ENCODE measurements at regions not wholly inside any gene's neighbourhood (a gene's known extent, or its start where the extent isn't known, plus 50 kb on each side); places are given as distances from the start of the nearest gene placed in this dataset.

DNA sequence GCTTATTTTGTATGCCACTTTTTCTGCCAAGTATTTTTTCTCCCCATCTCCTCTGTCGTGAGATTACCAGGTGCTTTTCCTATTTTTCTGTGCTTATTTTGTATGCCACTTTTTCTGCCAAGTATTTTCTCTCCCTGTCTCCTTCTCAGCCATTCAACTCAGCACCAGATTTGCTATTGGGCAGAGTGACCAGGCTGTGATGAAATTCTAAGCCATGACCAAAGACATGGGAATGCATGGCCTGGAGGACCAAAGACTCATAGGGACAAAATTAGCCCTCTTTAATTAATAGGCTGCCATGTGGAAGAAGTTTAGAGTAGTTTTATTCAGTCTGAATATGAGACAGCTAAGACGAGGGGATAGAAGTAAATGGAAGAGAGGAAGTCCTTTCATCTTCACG is 257.4 kb downstream of the SQOR start (continued):
- TF ChIP-seq, protein P1, sequence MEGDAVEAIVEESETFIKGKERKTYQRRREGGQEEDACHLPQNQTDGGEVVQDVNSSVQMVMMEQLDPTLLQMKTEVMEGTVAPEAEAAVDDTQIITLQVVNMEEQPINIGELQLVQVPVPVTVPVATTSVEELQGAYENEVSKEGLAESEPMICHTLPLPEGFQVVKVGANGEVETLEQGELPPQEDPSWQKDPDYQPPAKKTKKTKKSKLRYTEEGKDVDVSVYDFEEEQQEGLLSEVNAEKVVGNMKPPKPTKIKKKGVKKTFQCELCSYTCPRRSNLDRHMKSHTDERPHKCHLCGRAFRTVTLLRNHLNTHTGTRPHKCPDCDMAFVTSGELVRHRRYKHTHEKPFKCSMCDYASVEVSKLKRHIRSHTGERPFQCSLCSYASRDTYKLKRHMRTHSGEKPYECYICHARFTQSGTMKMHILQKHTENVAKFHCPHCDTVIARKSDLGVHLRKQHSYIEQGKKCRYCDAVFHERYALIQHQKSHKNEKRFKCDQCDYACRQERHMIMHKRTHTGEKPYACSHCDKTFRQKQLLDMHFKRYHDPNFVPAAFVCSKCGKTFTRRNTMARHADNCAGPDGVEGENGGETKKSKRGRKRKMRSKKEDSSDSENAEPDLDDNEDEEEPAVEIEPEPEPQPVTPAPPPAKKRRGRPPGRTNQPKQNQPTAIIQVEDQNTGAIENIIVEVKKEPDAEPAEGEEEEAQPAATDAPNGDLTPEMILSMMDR (IDR thresholded peaks at IDR 0.05 in 2 of 3, conservative IDR thresholded peaks at IDR 0.05 in 1 of 3; ENCODE audit: control insufficient read depth in 2 of 3, extremely low read depth in 1 of 3, insufficient read depth in 1 of 3, low read depth in 3 of 3, low read length in 3 of 3), result no peak

DNA sequence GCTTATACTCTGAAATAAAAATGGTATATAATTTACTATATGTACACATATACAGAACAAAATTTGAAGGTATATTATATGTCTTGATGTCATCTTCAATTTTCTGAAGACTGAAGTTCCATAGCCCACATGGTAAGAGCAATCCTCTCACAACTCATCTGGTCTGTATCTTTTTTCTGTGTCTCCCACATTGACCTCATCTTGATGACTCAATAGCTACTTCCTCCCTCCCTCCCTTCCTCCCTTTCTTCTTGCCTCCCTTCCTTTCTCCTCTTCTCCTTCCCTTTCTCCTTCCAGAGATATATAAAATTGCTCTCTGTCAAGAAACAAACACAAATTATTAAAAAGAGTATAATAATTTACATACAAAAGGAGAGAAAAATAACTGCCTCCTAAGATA is 268.5 kb downstream of the SQOR start:
- Histone ChIP-seq H3K4me1 (ENCODE audit: control insufficient read depth, insufficient read depth, low read length) (no peaks in the 10 kb centered on the region), H3K27ac (ENCODE audit: control insufficient read depth, insufficient read depth) (no peak overlapping the region), H3K36me3 (ENCODE audit: control insufficient read depth in 2 of 2, insufficient read depth in 2 of 2, low read length in 1 of 2) (no peaks in the 10 kb centered on the region), H3K79me2 (ENCODE audit: control insufficient read depth, insufficient read depth, low read length) (no peaks in the 10 kb centered on the region), H3K4me3 (no peak overlapping the region), H3K4me2 (ENCODE audit: control insufficient read depth, insufficient read depth) (no peak overlapping the region), H4K20me1 (ENCODE audit: control insufficient read depth, insufficient read depth) (no peaks in the 10 kb centered on the region), H3K9ac (ENCODE audit: control insufficient read depth, insufficient read depth, low read length) (no peak overlapping the region), H3K9me3 (replicated peaks; ENCODE audit: control insufficient read depth, insufficient read depth, low read length) (no peaks in the 10 kb centered on the region), H3K27me3 (replicated peaks in 1 of 2; ENCODE audit: control insufficient read depth in 2 of 2, insufficient read depth in 2 of 2, low read length in 1 of 2) (no peaks in the 10 kb centered on the region), H2AFZ (ENCODE audit: control insufficient read depth, low read depth, low read length) (no peak overlapping the region)
- DNase-seq (ENCODE audit: low read depth, low spot score), result no peak
- ATAC-seq, result no peak
- no peak for FAIRE-seq
- no peak for TF ChIP-seq TCF12 (IDR thresholded peaks at IDR 0.05; ENCODE audit: low read depth, low read length)
- ChIA-PET RAD21 (ENCODE audit: unreplicated experiment) (no interaction called here), POLR2A (no interaction called here), SMC1A (ENCODE audit: uncharacterized antibody, unreplicated experiment) (interaction anchor here (0.6 kb wide), 1 partner anchor 205 kb away, joined by 3 read pairs; no protein-coding TSS in a partner anchor), CTCF (no interaction called here)
- BruUV-seq (replicated peaks), result no TSS peak
- in situ Hi-C loops (cut with MboI), result no loop called here
- intact Hi-C loops (cut with micrococcal nuclease; ENCODE audit: unreplicated experiment), result no loop called here

DNA sequence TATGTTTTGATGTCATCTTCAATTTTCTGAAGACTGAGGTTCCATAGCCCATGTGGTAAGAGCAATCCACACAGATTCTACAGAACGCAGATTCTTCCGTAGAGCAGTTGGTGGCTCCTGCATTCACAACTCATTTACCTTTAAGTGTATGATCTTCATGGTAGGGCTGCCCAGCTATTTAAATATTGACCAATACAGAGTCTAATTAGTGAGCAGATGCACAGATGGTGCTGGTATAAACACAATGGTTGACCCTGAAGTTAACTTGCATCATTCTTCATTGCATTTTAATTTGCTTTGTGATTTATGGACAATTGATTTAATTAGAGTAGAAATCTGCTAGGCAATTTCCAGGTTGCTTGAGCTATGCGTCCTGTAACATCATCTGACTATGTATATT is 269.2 kb downstream of the SQOR start:
- H3K27me3 ChIP-seq (replicated peaks in 1 of 2; ENCODE audit: control insufficient read depth in 2 of 2, insufficient read depth in 2 of 2, low read length in 1 of 2), result no peaks in the 10 kb centered on the region
- H3K4me3 ChIP-seq, result no peak overlapping the region
- no peaks in the 10 kb centered on the region for H3K36me3 ChIP-seq (ENCODE audit: control insufficient read depth in 2 of 2, insufficient read depth in 2 of 2, low read length in 1 of 2)
- no peak overlapping the region for H3K27ac ChIP-seq (ENCODE audit: control insufficient read depth, insufficient read depth)
- WGBS (ENCODE audit: insufficient coverage, insufficient replicate concordance, low lambda C conversion rate, missing lambda C conversion rate), result 76% methylated on average over 3 of the region's 3 CpGs
- no peaks in the 10 kb centered on the region for H3K9me3 ChIP-seq (replicated peaks; ENCODE audit: control insufficient read depth, insufficient read depth, low read length)
- H3K4me1 ChIP-seq (ENCODE audit: control insufficient read depth, insufficient read depth, low read length), result no peaks in the 10 kb centered on the region
- no peaks in the 10 kb centered on the region for H3K79me2 ChIP-seq (ENCODE audit: control insufficient read depth, insufficient read depth, low read length)
- intact Hi-C loops (cut with micrococcal nuclease; ENCODE audit: unreplicated experiment), result no loop called here
- BruUV-seq (replicated peaks), result no TSS peak
- DNase-seq (ENCODE audit: low read depth, low spot score), result no peak
- H3K9ac ChIP-seq (ENCODE audit: control insufficient read depth, insufficient read depth, low read length), result no peak overlapping the region
- in situ Hi-C loops (cut with MboI), result no loop called here
- no peak overlapping the region for H2AFZ ChIP-seq (ENCODE audit: control insufficient read depth, low read depth, low read length)
- FAIRE-seq, result no peak
- RAD21 ChIA-PET (ENCODE audit: unreplicated experiment), result no interaction called here
- SMC1A ChIA-PET (ENCODE audit: uncharacterized antibody, unreplicated experiment), result no interaction called here
- no peak overlapping the region for H3K4me2 ChIP-seq (ENCODE audit: control insufficient read depth, insufficient read depth)
- ATAC-seq, result no peak
- CTCF ChIA-PET, result no interaction called here
- POLR2A ChIA-PET, result no interaction called here
- no peaks in the 10 kb centered on the region for H4K20me1 ChIP-seq (ENCODE audit: control insufficient read depth, insufficient read depth)
- TF ChIP-seq NFXL1 (IDR thresholded peaks at IDR 0.05; ENCODE audit: borderline replicate concordance) (no peak), ZSCAN29 (IDR thresholded peaks at IDR 0.05) (no peak), WRNIP1 (IDR thresholded peaks at IDR 0.05; ENCODE audit: borderline replicate concordance, low read depth, low read length) (no peak), NFIC (IDR thresholded peaks at IDR 0.05; ENCODE audit: low read depth, low read length) (no peak), ZNF384 (IDR thresholded peaks at IDR 0.05; ENCODE audit: borderline replicate concordance, low read depth, low read length) (no peak), HDAC2 (IDR thresholded peaks at IDR 0.05) (no peak), POLR2AphosphoS2 (IDR thresholded peaks at IDR 0.05; ENCODE audit: low read depth, low read length) (no peak), RELA (IDR thresholded peaks at IDR 0.05; ENCODE audit: borderline replicate concordance, partially characterized antibody) (no peak), POLR2A (IDR thresholded peaks at IDR 0.05; ENCODE audit: low read depth, low read length) (no peak), MYC (IDR thresholded peaks at IDR 0.05; ENCODE audit: insufficient read depth, insufficient read length, insufficient replicate concordance, low read length, severe bottlenecking) (no peak), EP300 (IDR thresholded peaks at IDR 0.05; ENCODE audit: borderline replicate concordance in 1 of 2, control insufficient read depth in 1 of 2, low read depth in 2 of 2, low read length in 2 of 2) (no peak)
- TF ChIP-seq, protein P2, sequence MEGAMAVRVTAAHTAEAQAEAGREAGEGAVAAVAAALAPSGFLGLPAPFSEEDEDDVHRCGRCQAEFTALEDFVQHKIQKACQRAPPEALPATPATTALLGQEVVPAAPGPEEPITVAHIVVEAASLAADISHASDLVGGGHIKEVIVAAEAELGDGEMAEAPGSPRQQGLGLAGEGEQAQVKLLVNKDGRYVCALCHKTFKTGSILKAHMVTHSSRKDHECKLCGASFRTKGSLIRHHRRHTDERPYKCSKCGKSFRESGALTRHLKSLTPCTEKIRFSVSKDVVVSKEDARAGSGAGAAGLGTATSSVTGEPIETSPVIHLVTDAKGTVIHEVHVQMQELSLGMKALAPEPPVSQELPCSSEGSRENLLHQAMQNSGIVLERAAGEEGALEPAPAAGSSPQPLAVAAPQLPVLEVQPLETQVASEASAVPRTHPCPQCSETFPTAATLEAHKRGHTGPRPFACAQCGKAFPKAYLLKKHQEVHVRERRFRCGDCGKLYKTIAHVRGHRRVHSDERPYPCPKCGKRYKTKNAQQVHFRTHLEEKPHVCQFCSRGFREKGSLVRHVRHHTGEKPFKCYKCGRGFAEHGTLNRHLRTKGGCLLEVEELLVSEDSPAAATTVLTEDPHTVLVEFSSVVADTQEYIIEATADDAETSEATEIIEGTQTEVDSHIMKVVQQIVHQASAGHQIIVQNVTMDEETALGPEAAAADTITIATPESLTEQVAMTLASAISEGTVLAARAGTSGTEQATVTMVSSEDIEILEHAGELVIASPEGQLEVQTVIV (IDR thresholded peaks at IDR 0.05; ENCODE audit: borderline replicate concordance, partially characterized antibody), result no peak

Measured in GM12878 (cell line).